ENCODE measurements at regions not wholly inside any gene's neighbourhood (a gene's known extent, or its start where the extent isn't known, plus 50 kb on each side); places are given as distances from the start of the nearest gene placed in this dataset.
"Not testable (repeated sequence)": the region's sequence is repeated elsewhere in the genome, so short reads cannot be mapped to it uniquely, and the experiment has no call there.

DNA sequence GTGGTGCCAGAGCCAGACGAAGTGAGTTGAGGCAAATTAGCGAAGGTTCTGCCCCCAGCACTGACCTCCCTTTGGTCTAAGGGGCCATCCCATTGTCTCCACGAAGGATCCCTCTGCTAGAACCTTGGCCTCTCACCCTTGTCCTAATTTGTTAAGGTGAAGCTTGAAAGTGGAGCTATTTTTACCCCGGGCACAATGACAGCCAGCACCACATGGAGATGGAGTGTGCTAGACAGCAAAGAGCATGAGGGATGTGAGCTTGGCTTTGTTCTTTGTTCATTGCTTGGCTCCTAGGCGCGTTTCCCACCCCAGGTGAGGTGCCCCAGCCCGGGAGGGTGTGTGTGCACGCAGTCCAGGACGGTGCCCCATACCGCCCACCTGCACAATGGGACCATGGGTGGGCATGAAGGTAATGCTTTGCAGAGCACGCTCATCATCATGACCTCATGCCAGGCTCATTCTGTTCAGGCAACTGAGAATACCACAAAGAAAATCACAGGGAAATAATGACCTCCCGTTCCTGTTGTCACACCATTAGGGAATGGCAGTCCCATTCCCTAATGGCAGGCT, 361.0 kb upstream of the FZD8 start:
- TF ChIP-seq, protein P1, sequence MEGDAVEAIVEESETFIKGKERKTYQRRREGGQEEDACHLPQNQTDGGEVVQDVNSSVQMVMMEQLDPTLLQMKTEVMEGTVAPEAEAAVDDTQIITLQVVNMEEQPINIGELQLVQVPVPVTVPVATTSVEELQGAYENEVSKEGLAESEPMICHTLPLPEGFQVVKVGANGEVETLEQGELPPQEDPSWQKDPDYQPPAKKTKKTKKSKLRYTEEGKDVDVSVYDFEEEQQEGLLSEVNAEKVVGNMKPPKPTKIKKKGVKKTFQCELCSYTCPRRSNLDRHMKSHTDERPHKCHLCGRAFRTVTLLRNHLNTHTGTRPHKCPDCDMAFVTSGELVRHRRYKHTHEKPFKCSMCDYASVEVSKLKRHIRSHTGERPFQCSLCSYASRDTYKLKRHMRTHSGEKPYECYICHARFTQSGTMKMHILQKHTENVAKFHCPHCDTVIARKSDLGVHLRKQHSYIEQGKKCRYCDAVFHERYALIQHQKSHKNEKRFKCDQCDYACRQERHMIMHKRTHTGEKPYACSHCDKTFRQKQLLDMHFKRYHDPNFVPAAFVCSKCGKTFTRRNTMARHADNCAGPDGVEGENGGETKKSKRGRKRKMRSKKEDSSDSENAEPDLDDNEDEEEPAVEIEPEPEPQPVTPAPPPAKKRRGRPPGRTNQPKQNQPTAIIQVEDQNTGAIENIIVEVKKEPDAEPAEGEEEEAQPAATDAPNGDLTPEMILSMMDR (conservative IDR thresholded peaks at IDR 0.05): no peak
- Mint-ChIP-seq H3K4me3 (no peak overlapping the region), H3K27me3 (ENCODE audit: low read depth) (no peaks in the 10 kb centered on the region), H3K9me3 (peaks cover 3% of the 10 kb centered on the region), H3K36me3 (ENCODE audit: low read depth) (peaks cover 3% of the 10 kb centered on the region), H3K27ac (ENCODE audit: unreplicated experiment) (no peak overlapping the region), H3K4me1 (no peaks in the 10 kb centered on the region)
- no peak for DNase-seq (ENCODE audit: low read depth, low spot score)

DNA sequence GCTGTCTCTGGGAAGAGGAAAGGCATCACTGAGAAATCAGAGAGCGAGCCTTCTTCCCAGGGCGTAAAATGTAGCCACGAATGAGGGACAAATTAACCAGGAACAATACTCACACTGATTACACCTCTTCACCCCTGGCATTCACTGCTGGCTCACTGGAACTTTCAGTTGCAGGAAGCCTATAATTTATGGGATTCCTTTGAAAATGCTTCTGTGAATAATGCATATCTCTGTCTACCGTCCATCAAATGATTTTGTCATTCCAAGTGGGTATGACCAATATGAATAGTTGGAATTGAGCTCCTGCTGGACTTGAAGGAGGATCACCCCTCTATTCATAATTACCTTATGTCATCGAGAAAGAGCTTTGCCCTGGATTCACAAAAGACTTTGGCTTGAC, 360.3 kb upstream of the FZD8 start:
- H3K36me3 Mint-ChIP-seq (ENCODE audit: low read depth): peaks cover 3% of the 10 kb centered on the region
- no peaks in the 10 kb centered on the region for H3K27me3 Mint-ChIP-seq (ENCODE audit: low read depth)
- H3K9me3 Mint-ChIP-seq: peaks cover 3% of the 10 kb centered on the region

DNA sequence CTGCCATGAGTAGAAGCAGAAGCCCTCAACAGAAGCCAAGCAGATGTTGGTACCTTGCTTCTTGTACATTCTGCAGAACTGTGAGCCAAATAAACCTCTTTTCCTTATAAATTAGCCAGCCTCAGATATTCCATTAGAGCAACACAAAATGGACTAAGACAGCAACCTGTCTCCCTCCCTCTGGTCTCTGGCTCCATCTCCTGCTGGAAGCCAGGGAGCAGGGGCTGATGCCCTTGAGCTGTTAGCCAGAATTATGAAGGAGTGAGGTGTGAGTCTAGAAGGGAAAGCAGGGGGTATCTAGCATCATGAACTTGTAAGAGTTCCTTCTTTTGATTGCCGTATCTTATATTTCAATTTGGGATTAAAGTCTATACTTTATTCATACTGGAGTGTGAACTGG, 358.7 kb upstream of the FZD8 start:
- H3K4me1 Mint-ChIP-seq; H3K36me3 Mint-ChIP-seq (ENCODE audit: low read depth); H3K4me3 Mint-ChIP-seq; H3K27me3 Mint-ChIP-seq (ENCODE audit: low read depth); H3K9me3 Mint-ChIP-seq; DNase-seq (ENCODE audit: low read depth, low spot score); H3K27ac Mint-ChIP-seq (ENCODE audit: unreplicated experiment): not testable (repeated sequence)

More for the DNA sequence above, 360.3 kb upstream of the FZD8 start:
- Mint-ChIP-seq H3K4me1 (no peaks in the 10 kb centered on the region), H3K27ac (ENCODE audit: unreplicated experiment) (no peak overlapping the region), H3K4me3 (no peak overlapping the region)
- no peak for DNase-seq (ENCODE audit: low read depth, low spot score)
- TF ChIP-seq, protein P1 (conservative IDR thresholded peaks at IDR 0.05): no peak

DNA sequence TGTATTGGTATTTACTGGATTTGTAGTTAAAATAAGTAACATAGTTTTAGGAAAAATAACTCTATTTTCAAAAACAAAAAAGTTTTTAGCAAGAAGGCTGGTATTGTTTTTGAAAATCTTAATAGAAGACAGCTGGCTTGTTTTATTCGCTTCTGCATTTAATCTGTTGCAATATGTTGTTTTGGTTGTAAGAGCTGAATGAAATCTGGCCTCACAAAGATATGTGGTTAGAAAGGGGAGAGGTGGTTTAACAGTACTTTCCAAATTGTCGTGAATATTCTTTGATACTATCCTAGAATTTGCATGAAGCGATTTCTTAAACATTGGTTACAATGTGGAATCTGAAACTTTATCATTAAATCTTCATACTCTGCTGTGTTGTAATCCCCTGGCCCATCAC, 355.9 kb upstream of the FZD8 start:
- TF ChIP-seq, protein P1 (conservative IDR thresholded peaks at IDR 0.05): no peak
- H3K27me3 Mint-ChIP-seq (ENCODE audit: low read depth): no peaks in the 10 kb centered on the region
- H3K27ac Mint-ChIP-seq (ENCODE audit: unreplicated experiment): no peak overlapping the region
- no peak for DNase-seq (ENCODE audit: low read depth, low spot score)
- H3K4me3 Mint-ChIP-seq: no peak overlapping the region
- H3K9me3 Mint-ChIP-seq: peaks cover 3% of the 10 kb centered on the region
- H3K36me3 Mint-ChIP-seq (ENCODE audit: low read depth): peaks cover 3% of the 10 kb centered on the region
- peaks cover 10% of the 10 kb centered on the region for H3K4me1 Mint-ChIP-seq

DNA sequence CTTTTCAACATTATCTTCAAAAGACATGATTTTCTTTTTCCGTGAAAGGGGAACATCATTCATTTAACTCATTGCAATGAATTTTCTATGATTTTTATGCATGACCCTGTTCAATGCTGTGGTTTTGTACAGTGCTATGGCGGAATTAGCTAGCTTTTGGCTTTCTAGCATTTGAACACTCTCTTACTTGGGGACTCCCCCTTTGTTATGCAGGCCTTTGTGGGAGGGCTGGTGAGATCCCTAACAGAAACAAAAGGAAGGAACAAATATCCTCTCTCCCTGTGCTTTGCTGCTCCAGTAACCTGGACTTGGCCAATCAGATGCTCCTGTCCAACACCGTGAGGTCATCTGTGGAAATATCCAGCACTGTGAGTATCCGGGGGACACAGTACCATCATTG, 353.4 kb upstream of the FZD8 start:
- Mint-ChIP-seq H3K4me1 (peaks cover 10% of the 10 kb centered on the region), H3K27ac (ENCODE audit: unreplicated experiment) (no peak overlapping the region), H3K4me3 (no peak overlapping the region), H3K36me3 (ENCODE audit: low read depth) (no peaks in the 10 kb centered on the region), H3K9me3 (no peaks in the 10 kb centered on the region), H3K27me3 (ENCODE audit: low read depth) (no peaks in the 10 kb centered on the region)
- TF ChIP-seq, protein P1 (conservative IDR thresholded peaks at IDR 0.05): no peak
- no peak for DNase-seq (ENCODE audit: low read depth, low spot score)

DNA sequence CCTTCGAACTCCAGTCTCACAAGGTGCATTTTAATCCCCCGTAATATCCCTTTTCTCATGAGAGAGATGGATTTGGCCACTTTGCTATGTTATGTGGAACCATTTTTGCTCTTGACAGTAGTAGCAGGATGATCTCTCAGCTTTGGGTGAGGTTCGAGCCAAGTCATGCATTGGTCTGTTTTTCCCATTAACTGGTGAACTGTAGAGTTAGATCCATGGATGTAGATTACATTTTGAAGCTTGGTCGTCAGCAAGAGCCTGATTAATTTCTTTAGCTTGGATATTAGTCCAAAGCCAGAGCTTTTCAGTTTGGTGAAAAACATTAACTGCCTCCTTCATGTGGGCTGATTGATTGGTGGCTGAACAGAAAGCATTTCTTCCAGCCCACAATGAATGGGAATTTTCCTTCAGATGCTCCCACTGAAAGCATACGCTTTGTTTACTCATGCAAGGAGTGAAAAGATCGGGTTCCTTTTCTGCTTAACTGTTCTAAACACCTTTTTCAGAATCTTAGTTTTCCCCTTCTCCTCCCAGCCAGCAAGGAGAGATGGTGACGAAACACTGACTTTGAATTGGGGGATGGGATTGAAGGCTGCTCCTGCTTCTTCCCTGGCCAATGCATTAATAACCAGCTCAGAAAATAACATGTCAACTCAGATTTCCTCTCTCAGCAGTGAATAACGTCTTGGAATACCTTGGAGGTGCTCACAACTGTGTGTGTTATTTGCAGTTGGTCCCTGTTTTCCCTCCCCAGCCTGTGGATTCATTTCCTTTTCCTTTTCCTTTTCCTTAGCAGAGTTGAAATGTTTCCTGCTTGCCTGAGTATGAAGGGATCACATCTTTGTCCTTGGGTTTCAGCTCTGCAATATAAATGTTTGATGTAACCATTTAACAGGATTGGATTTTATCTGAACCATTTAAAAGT, 351.8 kb upstream of the FZD8 start:
- no peaks in the 10 kb centered on the region for H3K36me3 Mint-ChIP-seq (ENCODE audit: low read depth)
- no peak overlapping the region for H3K4me3 Mint-ChIP-seq
- H3K27ac Mint-ChIP-seq (ENCODE audit: unreplicated experiment): no peak overlapping the region
- H3K4me1 Mint-ChIP-seq: peaks cover 10% of the 10 kb centered on the region
- no peaks in the 10 kb centered on the region for H3K27me3 Mint-ChIP-seq (ENCODE audit: low read depth)
- DNase-seq (ENCODE audit: low read depth, low spot score): no peak
- TF ChIP-seq, protein P1 (conservative IDR thresholded peaks at IDR 0.05): no peak
- H3K9me3 Mint-ChIP-seq: no peaks in the 10 kb centered on the region

Measured in neural crest cell (in vitro differentiated cells).